H1 (cell line): ENCODE measurements at regions not wholly inside any gene's neighbourhood (a gene's known extent, or its start where the extent isn't known, plus 50 kb on each side); places are given as distances from the start of the nearest gene placed in this dataset.

Experiments
- CTCF ChIA-PET: fragments of 300-600 bp; sonication (Branson Sonifier 250); formaldehyde crosslinking; loops from one replicate; lab custom pipeline; 2021; ENCODE audit not compliant: partially characterized antibody; lab: Charles Lee
- POLR2A ChIA-PET: fragments of 300-600 bp; sonication (Branson Sonifier 250); formaldehyde crosslinking; loops from one replicate; lab custom pipeline; 2021; ENCODE audit warnings: inconsistent platforms; ENCODE audit not compliant: partially characterized antibody; lab: Charles Lee
- DNase-seq, 2 experiments: peaks; one replicate each; pipeline versions ENCODE4 v3.0.0 to v3.0.0-alpha.2; 2010 to 2022; ENCODE audit warnings: low spot score in 2 of 2, low read depth in 1 of 2, mixed read lengths in 1 of 2
- FAIRE-seq: peaks from 2 replicates; lab custom pipeline; 2011; peaks lifted over from hg19 to GRCh38; lab: Jason Lieb, UNC
- H2AFZ ChIP-seq: 2 replicates; pipeline ENCODE4 v1.8.1; 2012; ENCODE audit warnings: low read length, inconsistent platforms
- H2AK5ac ChIP-seq: 2 replicates; pipeline ENCODE4 v1.6.1; 2013; ENCODE audit warnings: low read depth, low read length
- H2BK120ac ChIP-seq: replicated peaks from 2 replicates; pipeline ENCODE3; 2013; ENCODE audit warnings: low read depth, low read length, inconsistent platforms
- H2BK12ac ChIP-seq: 2 replicates; pipeline ENCODE4 v1.6.1; 2013; ENCODE audit warnings: low read depth, low read length
- H2BK15ac ChIP-seq: 2 replicates; pipeline ENCODE4 v1.6.1; 2013; ENCODE audit warnings: low read length
- H2BK20ac ChIP-seq: 2 replicates; pipeline ENCODE4 v1.6.1; 2013; ENCODE audit warnings: low read length
- H2BK5ac ChIP-seq: 2 replicates; pipeline ENCODE4 v1.6.1; 2013; ENCODE audit warnings: low read depth, low read length
- H3K14ac ChIP-seq: 2 replicates; pipeline ENCODE4 v1.6.1; 2013; ENCODE audit warnings: inconsistent platforms; ENCODE audit not compliant: insufficient read length
- H3K18ac ChIP-seq: 2 replicates; pipeline ENCODE4 v1.6.1; 2013; ENCODE audit warnings: low read length; ENCODE audit errors: extremely low read depth
- H3K23ac ChIP-seq: 2 replicates; pipeline ENCODE4 v1.6.1; 2013; ENCODE audit warnings: inconsistent platforms; ENCODE audit not compliant: insufficient read length
- H3K23me2 ChIP-seq: 2 replicates; pipeline ENCODE4 v1.6.1; 2013; ENCODE audit warnings: low read depth, low read length
- H3K27ac ChIP-seq: 2 replicates; pipeline ENCODE4 v1.6.1; 2011; ENCODE audit warnings: low read depth, low read length, inconsistent platforms
- H3K27me3 ChIP-seq, 4 experiments: replicated peaks in 1 of 4; 1 replicate in 1 of 4; 2 replicates in 3 of 4; pipeline versions ENCODE4 v1.6.1 to v1.8.1; 2011 to 2013; ENCODE audit warnings: low read length in 3 of 4, mild to moderate bottlenecking in 3 of 4, inconsistent platforms in 2 of 4, mixed read lengths in 2 of 4, moderate library complexity in 1 of 4; ENCODE audit not compliant: control insufficient read depth in 3 of 4, insufficient read depth in 3 of 4; ENCODE audit errors: extremely low read depth in 1 of 4
- H3K36me3 ChIP-seq, 4 experiments: 2 replicates each; pipeline versions ENCODE4 v1.6.1 to v1.8.1; 2011 to 2013; ENCODE audit warnings: mild to moderate bottlenecking in 4 of 4, low read length in 3 of 4, moderate library complexity in 2 of 4, control low read depth in 1 of 4, inconsistent platforms in 1 of 4; ENCODE audit not compliant: insufficient read depth in 4 of 4, control insufficient read depth in 2 of 4
- H3K4ac ChIP-seq: replicated peaks from 2 replicates; pipeline ENCODE3; 2013; ENCODE audit warnings: low read length, low read depth, mixed read lengths, inconsistent platforms; ENCODE audit not compliant: insufficient read length
- H3K4me1 ChIP-seq, 4 experiments: replicated peaks in 1 of 4; 1 replicate in 1 of 4; 2 replicates in 3 of 4; pipeline versions ENCODE4 v1.6.1 to v1.8.1; 2011 to 2013; ENCODE audit warnings: low read length in 3 of 4, inconsistent platforms in 2 of 4, mixed read lengths in 1 of 4; ENCODE audit not compliant: insufficient read depth in 4 of 4, control insufficient read depth in 3 of 4
- H3K4me2 ChIP-seq, 2 experiments: 2 replicates each; pipeline versions ENCODE4 v1.6.1 to v1.8.1; 2011 to 2013; ENCODE audit warnings: low read depth in 2 of 2, low read length in 2 of 2, control low read depth in 1 of 2, inconsistent platforms in 1 of 2, mild to moderate bottlenecking in 1 of 2; ENCODE audit not compliant: insufficient read depth in 1 of 2
- H3K4me3 ChIP-seq, 4 experiments: fragments of 200-600, 300-600 bp in 1 of 4; sonication (generic), shearing (Covaris generic), sonication (Bioruptor Twin) in 1 of 4; 2 replicates each; pipeline versions ENCODE4 v1.5.1 to v1.8.1; 2011 to 2016; ENCODE audit warnings: low read length in 4 of 4, low read depth in 3 of 4, control low read depth in 2 of 4, inconsistent platforms in 2 of 4, mild to moderate bottlenecking in 2 of 4, mixed read lengths in 1 of 4, moderate library complexity in 1 of 4; ENCODE audit not compliant: insufficient read depth in 2 of 4; ENCODE audit errors: extremely low read depth in 1 of 4
- H3K56ac ChIP-seq: replicated peaks from 2 replicates; pipeline ENCODE3; 2013; ENCODE audit warnings: low read depth, mild to moderate bottlenecking, mixed read lengths, low read length, inconsistent platforms; ENCODE audit not compliant: insufficient read length
- H3K79me1 ChIP-seq: 2 replicates; pipeline ENCODE4 v1.6.1; 2013; ENCODE audit warnings: low read depth, low read length, control low read depth
- H3K79me2 ChIP-seq, 2 experiments: 2 replicates each; pipeline versions ENCODE4 v1.6.1 to v1.8.1; 2012 to 2013; ENCODE audit warnings: low read length in 2 of 2, mild to moderate bottlenecking in 2 of 2, inconsistent platforms in 1 of 2; ENCODE audit not compliant: insufficient read depth in 2 of 2, control insufficient read depth in 1 of 2
- H3K9ac ChIP-seq, 4 experiments: replicated peaks in 1 of 4; 1 replicate in 1 of 4; 2 replicates in 3 of 4; pipeline versions ENCODE4 v1.6.1 to v1.8.1; 2011 to 2013; ENCODE audit warnings: low read depth in 3 of 4, low read length in 3 of 4, control low read depth in 2 of 4, mild to moderate bottlenecking in 2 of 4, moderate library complexity in 2 of 4, inconsistent platforms in 1 of 4; ENCODE audit errors: extremely low read depth in 1 of 4
- H3K9me3 ChIP-seq, 2 experiments: 2 replicates each; pipeline versions ENCODE4 v1.6.1 to v1.8.1; 2012 to 2013; ENCODE audit warnings: mild to moderate bottlenecking in 2 of 2, moderate library complexity in 2 of 2, control low read depth in 1 of 2, inconsistent platforms in 1 of 2, low read depth in 1 of 2, low read length in 1 of 2, mixed read lengths in 1 of 2; ENCODE audit not compliant: insufficient read depth in 2 of 2
- H4K20me1 ChIP-seq, 2 experiments: replicated peaks in 1 of 2; 2 replicates each; pipeline versions ENCODE3 to v1.8.1; 2011 to 2013; ENCODE audit warnings: inconsistent platforms in 2 of 2, low read length in 2 of 2, mild to moderate bottlenecking in 1 of 2; ENCODE audit not compliant: insufficient read depth in 2 of 2, control insufficient read depth in 1 of 2
- H4K5ac ChIP-seq: 2 replicates; pipeline ENCODE4 v1.6.1; 2013; ENCODE audit warnings: low read length, low read depth, mixed read lengths, inconsistent platforms; ENCODE audit not compliant: insufficient read length
- H4K8ac ChIP-seq: 2 replicates; pipeline ENCODE4 v1.8.0; 2013; ENCODE audit warnings: mild to moderate bottlenecking, moderate library complexity, low read length, inconsistent platforms; ENCODE audit not compliant: insufficient read depth; ENCODE audit errors: extremely low read depth
- H4K91ac ChIP-seq: replicated peaks from 2 replicates; pipeline ENCODE3; 2013; ENCODE audit warnings: low read length, mixed read lengths, inconsistent platforms; ENCODE audit not compliant: insufficient read length
- MAFK ChIP-seq: IDR thresholded peaks from 2 replicates; pipeline ENCODE4 v1.6.1; 2012; ENCODE audit warnings: low read depth, mild to moderate bottlenecking, improper control_type of control experiment, low read length
- TCF12 ChIP-seq: IDR thresholded peaks from 2 replicates; pipeline ENCODE4 v1.6.1; 2011; ENCODE audit warnings: low read depth, mild to moderate bottlenecking, low read length
- WGBS, 2 experiments: shearing (Covaris generic) in 1 of 2; methylation state at CpG; one replicate each; pipeline versions ENCODE4 v1.1.6 to v1.1.7; 2013 to 2015; ENCODE audit warnings: low lambda C conversion rate in 2 of 2, mixed read lengths in 2 of 2, inconsistent platforms in 1 of 2, low coverage in 1 of 2, missing lambda C conversion rate in 1 of 2; ENCODE audit not compliant: insufficient replicate concordance in 2 of 2, insufficient coverage in 1 of 2, insufficient read length in 1 of 2; ENCODE audit errors: extremely low coverage in 1 of 2, missing lambda C conversion rate in 1 of 2; 5-methylcytosine and 5-hydroxymethylcytosine counted together

DNA sequence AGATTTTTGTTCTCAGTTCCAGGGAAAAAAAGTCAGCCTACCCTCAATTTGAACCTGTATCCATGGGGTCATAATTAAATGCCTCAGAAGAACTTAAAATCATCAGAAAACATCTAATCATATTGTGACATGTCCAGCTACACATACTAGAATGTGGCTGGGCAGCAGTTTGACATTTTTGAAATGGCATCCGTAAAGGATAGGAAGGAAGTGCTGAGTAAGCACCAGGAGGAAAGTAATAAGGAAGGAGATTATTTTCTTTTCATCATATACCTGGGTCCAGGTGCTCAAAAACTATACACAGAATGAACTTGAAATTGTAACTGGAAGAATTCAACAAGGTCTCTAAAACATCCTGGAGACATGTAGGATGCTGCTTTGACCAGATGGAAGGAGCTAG is 116.9 kb upstream of the RAI14 start:
- H3K4me2 ChIP-seq, result no peak overlapping the region
- CTCF ChIA-PET, result interaction anchor here (0.6 to 4.0 kb wide), 8 partner anchors 9 to 359 kb away, joined by 3 to 31 read pairs (median 4); no protein-coding TSS in a partner anchor

More for the DNA sequence above, 116.9 kb upstream of the RAI14 start:
- POLR2A ChIA-PET, result interaction anchor here (1.3 kb wide), 1 partner anchor 9 kb away, joined by 3 read pairs; no protein-coding TSS in a partner anchor
- no peak overlapping the region for H3K4me3 ChIP-seq
- no peak overlapping the region for H3K56ac ChIP-seq
- no peaks in the 10 kb centered on the region for H4K20me1 ChIP-seq
- H2AFZ ChIP-seq, result 0 out of 2 replicates have a peak overlapping the region, but pooled peaks have one; percentile 28
- H3K9ac ChIP-seq, result no peak overlapping the region
- no peak overlapping the region for H2BK12ac ChIP-seq
- no peak overlapping the region for H3K18ac ChIP-seq
- no peak for TF ChIP-seq TCF12
- peak; percentile 49; the same call in 1 of the 2 replicates for TF ChIP-seq MAFK
- H3K9me3 ChIP-seq, result peaks cover 0 to 4% of the 10 kb centered on the region in 2 experiments; a peak in 1 of 4 replicates
- no peaks in the 10 kb centered on the region; the same call in 1 of the 2 replicates for H3K23me2 ChIP-seq
- H2BK15ac ChIP-seq, result no peak overlapping the region
- H2BK20ac ChIP-seq, result 0 out of 2 replicates have a peak overlapping the region, but pooled peaks have one; percentile 6
- H3K36me3 ChIP-seq, result no peaks in the 10 kb centered on the region; a peak in 1 of 8 replicates
- 86% methylated on average over 1 of the region's 1 CpG; no CpG with 5 or more reads in 1 of the 2 experiments for WGBS, 2 experiments
- H3K27ac ChIP-seq, result no peak overlapping the region
- H3K4ac ChIP-seq, result no peak overlapping the region
- H2AK5ac ChIP-seq, result no peak overlapping the region
- no peak overlapping the region for H3K14ac ChIP-seq
- no peak overlapping the region for H3K23ac ChIP-seq
- FAIRE-seq (no peak), DNase-seq (no peak)
- H4K91ac ChIP-seq, result no peak overlapping the region
- no peaks in the 10 kb centered on the region for H3K79me1 ChIP-seq
- H2BK5ac ChIP-seq, result peak overlapping the region; percentile 42; the same call in 1 of the 2 replicates
- H3K4me1 ChIP-seq, result peaks cover 0 to 24% (median 6%) of the 10 kb centered on the region in 4 experiments; a peak in 4 of 7 replicates
- no peaks in the 10 kb centered on the region for H3K27me3 ChIP-seq
- H4K5ac ChIP-seq, result no peak overlapping the region
- no peak overlapping the region for H4K8ac ChIP-seq
- H3K79me2 ChIP-seq, result no peaks in the 10 kb centered on the region
- H2BK120ac ChIP-seq, result no peak overlapping the region
